ENCODE measurements at regions not wholly inside any gene's neighbourhood (a gene's known extent, or its start where the extent isn't known, plus 50 kb on each side); places are given as distances from the start of the nearest gene placed in this dataset.

- no peak for TF ChIP-seq EZH2 (IDR thresholded peaks at IDR 0.05)
- TF ChIP-seq POLR2AphosphoS5 (IDR thresholded peaks at IDR 0.05; ENCODE audit: borderline replicate concordance, low read depth, low read length), result no peak
- no peak for TF ChIP-seq FOXP2 (optimal IDR thresholded peaks at IDR 0.05; ENCODE audit: control extremely low read depth, extremely low read length, insufficient read depth)
Measured at GRCh38 chr13:106985481-106985880, 417.5 kb upstream of the ARGLU1 start.

All from SK-N-MC (cell line).